BE2C (cell line): ENCODE measurements at regions not wholly inside any gene's neighbourhood (a gene's known extent, or its start where the extent isn't known, plus 50 kb on each side); places are given as distances from the start of the nearest gene placed in this dataset.

Source experiments
- DNase-seq: peaks from one replicate; pipeline ENCODE4 v3.0.0-alpha.2; 2020
- H3K27me3 ChIP-seq: fragments of 250-450 bp; sonication (Bioruptor Pico); 2 replicates; pipeline ENCODE4 v1.5.1; 2020; ENCODE audit warnings: mild to moderate bottlenecking
- H3K36me3 ChIP-seq: fragments of 250-450 bp; sonication (Bioruptor Pico); 2 replicates; pipeline ENCODE4 v1.5.1; 2020; ENCODE audit warnings: mild to moderate bottlenecking
- H3K4me1 ChIP-seq: fragments of 250-450 bp; sonication (Bioruptor Pico); 2 replicates; pipeline ENCODE4 v1.5.1; 2020
- H3K4me3 ChIP-seq: 2 replicates; pipeline ENCODE4 v1.5.1; 2011; ENCODE audit warnings: low read depth, low read length
- H3K9me3 ChIP-seq: fragments of 250-450 bp; sonication (Bioruptor Pico); 2 replicates; pipeline ENCODE4 v1.5.1; 2020
- TF ChIP-seq, protein P1 (sequence below): IDR thresholded peaks from 2 replicates; pipeline ENCODE4 v1.5.1; 2012; ENCODE audit warnings: mild to moderate bottlenecking, low read depth, low read length

- Histone ChIP-seq H3K4me1 (no peaks in the 10 kb centered on the region), H3K4me3 (no peak overlapping the region), H3K9me3 (no peaks in the 10 kb centered on the region), H3K36me3 (no peaks in the 10 kb centered on the region), H3K27me3 (no peaks in the 10 kb centered on the region)
- TF ChIP-seq, protein P1, sequence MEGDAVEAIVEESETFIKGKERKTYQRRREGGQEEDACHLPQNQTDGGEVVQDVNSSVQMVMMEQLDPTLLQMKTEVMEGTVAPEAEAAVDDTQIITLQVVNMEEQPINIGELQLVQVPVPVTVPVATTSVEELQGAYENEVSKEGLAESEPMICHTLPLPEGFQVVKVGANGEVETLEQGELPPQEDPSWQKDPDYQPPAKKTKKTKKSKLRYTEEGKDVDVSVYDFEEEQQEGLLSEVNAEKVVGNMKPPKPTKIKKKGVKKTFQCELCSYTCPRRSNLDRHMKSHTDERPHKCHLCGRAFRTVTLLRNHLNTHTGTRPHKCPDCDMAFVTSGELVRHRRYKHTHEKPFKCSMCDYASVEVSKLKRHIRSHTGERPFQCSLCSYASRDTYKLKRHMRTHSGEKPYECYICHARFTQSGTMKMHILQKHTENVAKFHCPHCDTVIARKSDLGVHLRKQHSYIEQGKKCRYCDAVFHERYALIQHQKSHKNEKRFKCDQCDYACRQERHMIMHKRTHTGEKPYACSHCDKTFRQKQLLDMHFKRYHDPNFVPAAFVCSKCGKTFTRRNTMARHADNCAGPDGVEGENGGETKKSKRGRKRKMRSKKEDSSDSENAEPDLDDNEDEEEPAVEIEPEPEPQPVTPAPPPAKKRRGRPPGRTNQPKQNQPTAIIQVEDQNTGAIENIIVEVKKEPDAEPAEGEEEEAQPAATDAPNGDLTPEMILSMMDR = no peak
- no peak for DNase-seq
Observed at GRCh38 chr15:29600262-29600661, 222.0 kb downstream of the TJP1 start.

- Histone ChIP-seq H3K4me3 (no peak overlapping the region), H3K4me1 (no peaks in the 10 kb centered on the region), H3K27me3 (no peaks in the 10 kb centered on the region), H3K36me3 (no peaks in the 10 kb centered on the region), H3K9me3 (no peaks in the 10 kb centered on the region)
- DNase-seq = no peak
- TF ChIP-seq, protein P1 = 0 out of 2 replicates have a peak, but pooled peaks have one; percentile 8
Observed at GRCh38 chr15:29596266-29596665, 226.0 kb downstream of the TJP1 start.

GRCh38 chr15:29593629-29594028 lies 228.6 kb downstream of the TJP1 start:
- Histone ChIP-seq H3K27me3 (no peaks in the 10 kb centered on the region), H3K4me3 (no peak overlapping the region), H3K4me1 (no peaks in the 10 kb centered on the region), H3K9me3 (no peaks in the 10 kb centered on the region), H3K36me3 (no peaks in the 10 kb centered on the region)
- TF ChIP-seq, protein P1 = no peak
- DNase-seq = no peak

DNA sequence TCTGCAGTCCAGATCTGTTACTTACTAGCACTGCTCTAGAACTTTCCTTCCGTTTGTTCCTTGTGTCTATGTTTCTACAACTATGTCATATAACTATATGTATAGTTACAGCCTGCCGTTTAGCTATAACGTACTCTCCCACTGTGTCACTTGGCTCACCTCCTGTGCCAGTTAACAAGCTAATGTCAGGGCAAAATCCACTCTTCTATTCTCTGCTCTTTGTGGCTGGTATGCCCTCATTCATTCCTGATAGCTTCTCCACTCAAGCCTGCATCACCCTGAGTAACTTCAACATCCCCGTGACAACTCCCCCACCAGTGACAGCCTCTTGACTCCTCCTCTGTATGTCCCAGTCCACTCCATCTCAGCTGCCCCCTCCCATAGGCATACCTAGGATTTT lies 229.2 kb downstream of the TJP1 start:
- Histone ChIP-seq H3K36me3 (no peaks in the 10 kb centered on the region), H3K27me3 (no peaks in the 10 kb centered on the region), H3K9me3 (no peaks in the 10 kb centered on the region), H3K4me1 (no peaks in the 10 kb centered on the region), H3K4me3 (no peak overlapping the region)
- DNase-seq = no peak
- TF ChIP-seq, protein P1 = no peak

DNA sequence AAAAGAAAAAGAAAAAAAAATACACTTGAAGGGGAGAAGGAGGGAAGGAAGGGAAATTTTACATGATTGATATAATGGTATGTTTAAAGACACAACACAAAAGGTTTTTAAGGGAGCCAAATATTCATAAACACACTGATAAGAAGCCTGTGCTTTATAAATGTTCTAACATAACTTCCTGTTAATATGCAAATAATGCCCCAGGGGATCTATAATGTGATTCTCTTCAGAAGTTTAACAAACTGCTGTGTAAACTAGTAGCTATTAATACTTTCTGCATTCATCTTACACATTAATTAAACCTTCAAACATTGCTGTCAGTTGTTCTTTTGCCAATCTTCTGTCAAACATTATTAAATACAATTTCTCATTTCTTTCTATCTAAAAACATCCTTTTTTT lies 231.6 kb downstream of the TJP1 start:
- no peaks in the 10 kb centered on the region for H3K27me3 ChIP-seq
- H3K4me3 ChIP-seq = no peak overlapping the region
- no peaks in the 10 kb centered on the region for H3K9me3 ChIP-seq
- TF ChIP-seq, protein P1 = no peak
- no peak for DNase-seq
- no peaks in the 10 kb centered on the region for H3K4me1 ChIP-seq
- H3K36me3 ChIP-seq = no peaks in the 10 kb centered on the region

- TF ChIP-seq, protein P1 = no peak
- Histone ChIP-seq H3K4me3 (no peak overlapping the region), H3K9me3 (no peaks in the 10 kb centered on the region), H3K27me3 (no peaks in the 10 kb centered on the region), H3K36me3 (no peaks in the 10 kb centered on the region), H3K4me1 (no peaks in the 10 kb centered on the region)
- no peak for DNase-seq
Observed at GRCh38 chr15:29589975-29590374, 232.3 kb downstream of the TJP1 start.
